GM12892 (cell line): ENCODE measurements at regions not wholly inside any gene's neighbourhood (a gene's known extent, or its start where the extent isn't known, plus 50 kb on each side); places are given as distances from the start of the nearest gene placed in this dataset.
"Not testable (repeated sequence)": the region's sequence is repeated elsewhere in the genome, so short reads cannot be mapped to it uniquely, and the experiment has no call there.

Experiments used
- DNase-seq: peaks from one replicate; pipeline ENCODE4 v3.0.0; 2011; ENCODE audit not compliant: insufficient read length
- FAIRE-seq: peaks from 2 replicates; lab custom pipeline; 2011; peaks lifted over from hg19 to GRCh38; lab: Jason Lieb, UNC
- POLR2A ChIP-seq: IDR thresholded peaks from 2 replicates; pipeline ENCODE4 v1.6.1; 2011; ENCODE audit warnings: low read depth, low read length, control low read depth
- POLR2AphosphoS5 ChIP-seq: IDR thresholded peaks from 2 replicates; pipeline ENCODE4 v1.6.1; 2011; ENCODE audit warnings: low read depth, low read length, control low read depth
- TAF1 ChIP-seq: IDR thresholded peaks from 2 replicates; pipeline ENCODE4 v1.6.1; 2011; ENCODE audit warnings: low read depth, mild to moderate bottlenecking, control low read depth, low read length, borderline replicate concordance

- DNase-seq (no peak), FAIRE-seq (no peak)
- no peak for TF ChIP-seq POLR2AphosphoS5
- no peak for TF ChIP-seq POLR2A
- no peak for TF ChIP-seq TAF1
These were observed 154.6 kb upstream of the GHR start for GRCh38 chr5:42268630-42269029.

GRCh38 chr5:42270771-42271170, 152.5 kb upstream of the GHR start:
- DNase-seq (no peak), FAIRE-seq (no peak)
- TF ChIP-seq POLR2A (no peak), TAF1 (no peak), POLR2AphosphoS5 (no peak)

GRCh38 chr5:42274913-42275312, 148.3 kb upstream of the GHR start:
- FAIRE-seq: no peak
- TF ChIP-seq POLR2AphosphoS5 (no peak), POLR2A (no peak), TAF1 (no peak)
- DNase-seq: no peak

- DNase-seq: no peak
- TF ChIP-seq POLR2AphosphoS5 (no peak), TAF1 (no peak), POLR2A (no peak)
- no peak for FAIRE-seq
These were observed 145.9 kb upstream of the GHR start for GRCh38 chr5:42277293-42277692.

- TF ChIP-seq TAF1: no peak
- TF ChIP-seq POLR2A: no peak
- TF ChIP-seq POLR2AphosphoS5: no peak
- FAIRE-seq (no peak), DNase-seq (no peak)
These were observed 138.7 kb upstream of the GHR start for GRCh38 chr5:42284584-42284983.

- FAIRE-seq (no peak), DNase-seq (no peak)
- TF ChIP-seq POLR2AphosphoS5 (no peak), POLR2A (no peak), TAF1 (no peak)
These were observed 138.0 kb upstream of the GHR start for GRCh38 chr5:42285230-42285629.

GRCh38 chr5:42300496-42300895, 122.7 kb upstream of the GHR start:
- no peak for TF ChIP-seq POLR2AphosphoS5
- TF ChIP-seq POLR2A: no peak
- no peak for TF ChIP-seq TAF1
- no peak for FAIRE-seq
- no peak for DNase-seq

GRCh38 chr5:42301349-42301748, 121.9 kb upstream of the GHR start:
- no peak for TF ChIP-seq POLR2A
- no peak for TF ChIP-seq POLR2AphosphoS5
- TF ChIP-seq TAF1: no peak
- DNase-seq (no peak), FAIRE-seq (no peak)

GRCh38 chr5:42302186-42302585, 121.1 kb upstream of the GHR start:
- no peak for FAIRE-seq
- no peak for DNase-seq

GRCh38 chr5:42306287-42306686, 117.0 kb upstream of the GHR start:
- TF ChIP-seq POLR2A (no peak), POLR2AphosphoS5 (no peak), TAF1 (no peak)
- FAIRE-seq: no peak
- DNase-seq: no peak

More at GRCh38 chr5:42302186-42302585, 121.1 kb upstream of the GHR start:
- TF ChIP-seq POLR2A (no peak), POLR2AphosphoS5 (no peak), TAF1 (no peak)

GRCh38 chr5:42309865-42310264, 113.4 kb upstream of the GHR start:
- no peak for FAIRE-seq
- DNase-seq: no peak
- no peak for TF ChIP-seq POLR2A
- no peak for TF ChIP-seq POLR2AphosphoS5
- TF ChIP-seq TAF1: no peak

- DNase-seq (no peak), FAIRE-seq (no peak)
- no peak for TF ChIP-seq POLR2AphosphoS5
- no peak for TF ChIP-seq POLR2A
- TF ChIP-seq TAF1: no peak
These were observed 108.0 kb upstream of the GHR start for GRCh38 chr5:42315214-42315613.

- DNase-seq (no peak), FAIRE-seq (no peak)
- no peak for TF ChIP-seq TAF1
- no peak for TF ChIP-seq POLR2A
These were observed 105.7 kb upstream of the GHR start for GRCh38 chr5:42317575-42317974.

- not testable (repeated sequence) for FAIRE-seq
These were observed 103.7 kb upstream of the GHR start for GRCh38 chr5:42319546-42319945.

GRCh38 chr5:42321785-42322184, 101.5 kb upstream of the GHR start:
- DNase-seq (no peak), FAIRE-seq (no peak)
- TF ChIP-seq POLR2A: no peak
- TF ChIP-seq TAF1: no peak
- TF ChIP-seq POLR2AphosphoS5: no peak

More at GRCh38 chr5:42319546-42319945, 103.7 kb upstream of the GHR start:
- DNase-seq: not testable (repeated sequence)

- no peak for TF ChIP-seq POLR2AphosphoS5
- TF ChIP-seq POLR2A: no peak
- TF ChIP-seq TAF1: no peak
- FAIRE-seq: no peak
These were observed 86.1 kb upstream of the GHR start for GRCh38 chr5:42337143-42337542.

More at GRCh38 chr5:42337143-42337542, 86.1 kb upstream of the GHR start:
- no peak for DNase-seq
